CD14-positive monocyte (primary cell): ENCODE measurements at regions not wholly inside any gene's neighbourhood (a gene's known extent, or its start where the extent isn't known, plus 50 kb on each side); places are given as distances from the start of the nearest gene placed in this dataset.

Source experiments
- DNase-seq, 3 donors: peaks; one replicate each; pipeline ENCODE4 v3.0.0-alpha.2; 2011 to 2022
- H2AFZ ChIP-seq: 2 replicates; pipeline ENCODE4 v1.6.0; 2012; ENCODE audit warnings: mild to moderate bottlenecking, low read depth, low read length, inconsistent platforms; ENCODE audit not compliant: insufficient read depth, poor library complexity, severe bottlenecking
- H3K27ac ChIP-seq, 2 donors: 1 replicate in 1 of 2; 2 replicates in 1 of 2; pipeline ENCODE4 v1.5.1; 2012 to 2013; ENCODE audit warnings: low read length in 2 of 2, control low read depth in 1 of 2, inconsistent platforms in 1 of 2, low read depth in 1 of 2, mild to moderate bottlenecking in 1 of 2
- H3K27me3 ChIP-seq, 2 donors: one replicate each; pipeline versions ENCODE4 v1.6.0 to v1.6.1; 2011 to 2013; ENCODE audit warnings: low read length in 2 of 2; ENCODE audit not compliant: control insufficient read depth in 2 of 2, insufficient read depth in 2 of 2
- H3K36me3 ChIP-seq, 2 donors: replicated peaks in 1 of 2; 1 replicate in 1 of 2; 2 replicates in 1 of 2; pipeline versions ENCODE4 v1.5.1 to v1.6.1; 2012 to 2013; ENCODE audit warnings: low read length in 2 of 2, control low read depth in 1 of 2, inconsistent platforms in 1 of 2, mild to moderate bottlenecking in 1 of 2; ENCODE audit not compliant: insufficient read depth in 2 of 2, control insufficient read depth in 1 of 2
- H3K4me1 ChIP-seq, 2 donors: 1 replicate in 1 of 2; 2 replicates in 1 of 2; pipeline versions ENCODE4 v1.5.1 to v1.6.1; 2012 to 2013; ENCODE audit warnings: low read length in 2 of 2, control low read depth in 1 of 2, inconsistent platforms in 1 of 2, mild to moderate bottlenecking in 1 of 2, moderate library complexity in 1 of 2; ENCODE audit not compliant: insufficient read depth in 2 of 2, control insufficient read depth in 1 of 2
- H3K4me2 ChIP-seq: replicated peaks from 2 replicates; pipeline ENCODE3; 2012; ENCODE audit warnings: low read length, moderate library complexity, mild to moderate bottlenecking; ENCODE audit not compliant: poor library complexity, severe bottlenecking; ENCODE audit errors: extremely low read depth
- H3K4me3 ChIP-seq, 3 experiments: fragments of 200-600 bp in 1 of 3; sonication (generic) in 1 of 3; replicated peaks in 1 of 3; 1 replicate in 2 of 3; 2 replicates in 1 of 3; pipeline ENCODE4 v1.5.1; 2011 to 2013; ENCODE audit warnings: low read length in 3 of 3, mild to moderate bottlenecking in 3 of 3, control low read depth in 2 of 3, low read depth in 2 of 3, inconsistent platforms in 1 of 3, moderate library complexity in 1 of 3
- H3K79me2 ChIP-seq: 2 replicates; pipeline ENCODE4 v1.6.0; 2012; ENCODE audit warnings: mild to moderate bottlenecking, control low read depth, inconsistent platforms, low read length, moderate library complexity; ENCODE audit not compliant: insufficient read depth
- H3K9ac ChIP-seq: 2 replicates; pipeline ENCODE4 v1.6.0; 2017; ENCODE audit warnings: low read length, mild to moderate bottlenecking; ENCODE audit not compliant: insufficient read depth, poor library complexity, severe bottlenecking
- H3K9me3 ChIP-seq, 2 donors: replicated peaks in 1 of 2; 1 replicate in 1 of 2; 2 replicates in 1 of 2; pipeline versions ENCODE4 v1.5.1 to v1.6.1; 2012 to 2013; ENCODE audit warnings: low read length in 2 of 2, control low read depth in 1 of 2; ENCODE audit not compliant: control insufficient read depth in 1 of 2, insufficient read depth in 1 of 2
- H4K20me1 ChIP-seq: 2 replicates; pipeline ENCODE4 v1.6.0; 2012; ENCODE audit warnings: mild to moderate bottlenecking, low read length, control low read depth, moderate library complexity; ENCODE audit not compliant: insufficient read depth
- H3K27ac Mint-ChIP-seq, 7 donors: one replicate each; pipeline ENCODE4 v1.8.0; 2020; ENCODE audit warnings: mild to moderate bottlenecking in 7 of 7, mixed read lengths in 7 of 7, moderate library complexity in 6 of 7, inconsistent platforms in 2 of 7
- H3K27me3 Mint-ChIP-seq, 3 donors: one replicate each; pipeline ENCODE4 v1.8.0; 2021 to 2022; ENCODE audit warnings: low read depth in 3 of 3, mild to moderate bottlenecking in 3 of 3, mixed read lengths in 3 of 3, moderate library complexity in 3 of 3, inconsistent platforms in 1 of 3
- H3K36me3 Mint-ChIP-seq, 2 donors: one replicate each; pipeline ENCODE4 v1.8.0; 2020; ENCODE audit warnings: mixed read lengths in 2 of 2, inconsistent platforms in 1 of 2, mild to moderate bottlenecking in 1 of 2
- H3K4me1 Mint-ChIP-seq: one replicate; pipeline ENCODE4 v1.8.0; 2020; ENCODE audit warnings: mild to moderate bottlenecking, mixed read lengths
- H3K4me3 Mint-ChIP-seq, 2 donors: one replicate each; pipeline ENCODE4 v1.8.0; 2020; ENCODE audit warnings: mild to moderate bottlenecking in 2 of 2, mixed read lengths in 2 of 2, moderate library complexity in 1 of 2
- H3K9me3 Mint-ChIP-seq, 7 donors: one replicate each; pipeline ENCODE4 v1.8.0; 2020 to 2022; ENCODE audit warnings: mixed read lengths in 7 of 7, mild to moderate bottlenecking in 6 of 7, moderate library complexity in 6 of 7, inconsistent platforms in 2 of 7
- WGBS: methylation state at CpG from one replicate; pipeline ENCODE4 v1.1.5; 2013; ENCODE audit warnings: missing lambda C conversion rate; ENCODE audit not compliant: insufficient coverage; 5-methylcytosine and 5-hydroxymethylcytosine counted together
- intact Hi-C, 2 donors: fragments of 100-400 bp; cut with micrococcal nuclease; formaldehyde crosslinking; loops; one replicate each; pipeline versions ENCODE4 v1.15.0 to v1.15.1; 2023
- TF ChIP-seq, protein P1 (sequence below): fragments of 200-600 bp; IDR thresholded peaks from one replicate; pipeline ENCODE4 v1.8.0; 2022; ENCODE audit warnings: antibody characterized with exemption, mild to moderate bottlenecking

DNA sequence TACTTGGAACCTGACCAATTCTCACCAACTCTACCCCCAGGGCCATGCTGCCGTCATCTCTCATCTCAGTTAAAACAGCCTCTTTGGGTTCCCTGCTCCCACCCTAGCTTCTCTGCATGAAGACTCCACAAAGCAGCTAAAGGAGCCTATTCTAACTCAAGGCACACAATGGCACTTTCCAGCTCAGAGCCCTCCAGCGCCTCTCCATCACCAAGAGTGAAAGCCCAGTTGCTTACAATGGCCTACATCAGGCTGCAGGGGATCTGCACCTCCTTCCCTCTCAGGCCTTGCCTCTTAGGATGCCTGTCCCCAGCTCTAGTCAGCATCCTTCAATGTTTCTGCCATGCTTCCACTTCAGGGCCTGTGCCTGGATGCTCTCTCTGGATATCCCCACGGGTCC lies 83.7 kb upstream of the GNAZ start:
- TF ChIP-seq, protein P1, sequence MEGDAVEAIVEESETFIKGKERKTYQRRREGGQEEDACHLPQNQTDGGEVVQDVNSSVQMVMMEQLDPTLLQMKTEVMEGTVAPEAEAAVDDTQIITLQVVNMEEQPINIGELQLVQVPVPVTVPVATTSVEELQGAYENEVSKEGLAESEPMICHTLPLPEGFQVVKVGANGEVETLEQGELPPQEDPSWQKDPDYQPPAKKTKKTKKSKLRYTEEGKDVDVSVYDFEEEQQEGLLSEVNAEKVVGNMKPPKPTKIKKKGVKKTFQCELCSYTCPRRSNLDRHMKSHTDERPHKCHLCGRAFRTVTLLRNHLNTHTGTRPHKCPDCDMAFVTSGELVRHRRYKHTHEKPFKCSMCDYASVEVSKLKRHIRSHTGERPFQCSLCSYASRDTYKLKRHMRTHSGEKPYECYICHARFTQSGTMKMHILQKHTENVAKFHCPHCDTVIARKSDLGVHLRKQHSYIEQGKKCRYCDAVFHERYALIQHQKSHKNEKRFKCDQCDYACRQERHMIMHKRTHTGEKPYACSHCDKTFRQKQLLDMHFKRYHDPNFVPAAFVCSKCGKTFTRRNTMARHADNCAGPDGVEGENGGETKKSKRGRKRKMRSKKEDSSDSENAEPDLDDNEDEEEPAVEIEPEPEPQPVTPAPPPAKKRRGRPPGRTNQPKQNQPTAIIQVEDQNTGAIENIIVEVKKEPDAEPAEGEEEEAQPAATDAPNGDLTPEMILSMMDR: no peak
- Mint-ChIP-seq H3K4me1 (no peaks in the 10 kb centered on the region), H3K9me3 (peaks cover 0 to 7% (median 4%) of the 10 kb centered on the region in 7 donors), H3K4me3 (peak overlapping the region in 1 of 2 donors; percentile 8), H3K27ac (no peak overlapping the region), H3K36me3 (no peaks in the 10 kb centered on the region), H3K27me3 (peaks cover 2 to 13% (median 12%) of the 10 kb centered on the region in 3 donors)
- Histone ChIP-seq H3K27me3 (peaks cover 0 to 2% of the 10 kb centered on the region in 2 donors), H2AFZ (no peak overlapping the region), H3K36me3 (no peaks in the 10 kb centered on the region), H3K4me3 (no peak overlapping the region), H3K9ac (no peak overlapping the region), H3K4me1 (no peaks in the 10 kb centered on the region), H3K79me2 (no peaks in the 10 kb centered on the region), H3K27ac (no peak overlapping the region), H4K20me1 (no peaks in the 10 kb centered on the region), H3K4me2 (no peak overlapping the region), H3K9me3 (peaks cover 3 to 5% of the 10 kb centered on the region in 2 donors)
- no peak for DNase-seq
- intact Hi-C loops: no loop called here
- 100% methylated on average over 3 of the region's 3 CpGs for WGBS

DNA sequence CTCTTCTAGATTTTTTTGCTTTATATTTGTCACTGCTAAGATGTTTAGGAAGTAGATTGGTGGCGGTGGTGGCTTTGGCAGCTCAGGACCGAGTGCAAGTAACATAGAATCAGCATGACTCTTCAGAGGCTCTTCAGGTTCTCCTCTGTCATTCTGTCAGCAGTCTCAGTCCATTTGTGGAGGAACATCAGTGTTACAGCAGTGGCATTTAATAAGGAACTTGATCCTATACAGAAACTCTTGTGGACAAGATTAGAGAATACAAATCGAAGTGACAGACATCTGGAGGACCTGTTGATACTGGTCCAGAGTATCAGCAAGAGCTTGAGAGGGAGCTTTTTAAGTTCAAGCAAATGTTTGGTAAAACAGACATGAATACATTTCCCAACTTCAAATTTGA lies 82.2 kb upstream of the GNAZ start:
- intact Hi-C loops: no loop called here
- Histone ChIP-seq H3K4me1 (no peaks in the 10 kb centered on the region), H3K4me2 (no peak overlapping the region), H3K27ac (no peak overlapping the region), H3K36me3 (no peaks in the 10 kb centered on the region), H3K4me3 (no peak overlapping the region), H2AFZ (no peak overlapping the region), H4K20me1 (no peaks in the 10 kb centered on the region), H3K27me3 (peaks cover 0 to 2% of the 10 kb centered on the region in 2 donors), H3K79me2 (no peaks in the 10 kb centered on the region), H3K9ac (no peak overlapping the region), H3K9me3 (no peaks in the 10 kb centered on the region)
- Mint-ChIP-seq H3K4me1 (no peaks in the 10 kb centered on the region), H3K27me3 (peaks cover 2 to 18% (median 13%) of the 10 kb centered on the region in 3 donors), H3K36me3 (no peaks in the 10 kb centered on the region), H3K9me3 (peaks cover 0 to 1% (median 0%) of the 10 kb centered on the region in 7 donors), H3K27ac (no peak overlapping the region), H3K4me3 (no peak overlapping the region)
- TF ChIP-seq, protein P1: no peak
- DNase-seq: no peak
- 73% methylated on average over 2 of the region's 3 CpGs for WGBS
